ENCODE measurements at regions not wholly inside any gene's neighbourhood (a gene's known extent, or its start where the extent isn't known, plus 50 kb on each side); places are given as distances from the start of the nearest gene placed in this dataset.
"Not testable (repeated sequence)": the region's sequence is repeated elsewhere in the genome, so short reads cannot be mapped to it uniquely, and the experiment has no call there.

GRCh38 chr7:140254976-140255375 lies 78.2 kb upstream of the KDM7A start:
- not testable (repeated sequence) for TF ChIP-seq CTCF, EP300, POLR2AphosphoS5, POLR2A (IDR thresholded peaks at IDR 0.05)
